AG10803 (cell line): ENCODE measurements at regions not wholly inside any gene's neighbourhood (a gene's known extent, or its start where the extent isn't known, plus 50 kb on each side); places are given as distances from the start of the nearest gene placed in this dataset.
"Not testable (repeated sequence)": the region's sequence is repeated elsewhere in the genome, so short reads cannot be mapped to it uniquely, and the experiment has no call there.

Source experiments
- DNase-seq: peaks from one replicate; pipeline ENCODE4 v3.0.0; 2010; ENCODE audit warnings: low read depth
- H3K4me3 ChIP-seq: 2 replicates; pipeline ENCODE4 v1.5.1; 2011; ENCODE audit warnings: mild to moderate bottlenecking, low read length, control low read depth
- TF ChIP-seq, protein P1 (sequence below): conservative IDR thresholded peaks from 2 replicates; pipeline ENCODE4 v1.5.1; 2011; ENCODE audit warnings: mild to moderate bottlenecking, low read length, control low read depth, inconsistent platforms

DNA sequence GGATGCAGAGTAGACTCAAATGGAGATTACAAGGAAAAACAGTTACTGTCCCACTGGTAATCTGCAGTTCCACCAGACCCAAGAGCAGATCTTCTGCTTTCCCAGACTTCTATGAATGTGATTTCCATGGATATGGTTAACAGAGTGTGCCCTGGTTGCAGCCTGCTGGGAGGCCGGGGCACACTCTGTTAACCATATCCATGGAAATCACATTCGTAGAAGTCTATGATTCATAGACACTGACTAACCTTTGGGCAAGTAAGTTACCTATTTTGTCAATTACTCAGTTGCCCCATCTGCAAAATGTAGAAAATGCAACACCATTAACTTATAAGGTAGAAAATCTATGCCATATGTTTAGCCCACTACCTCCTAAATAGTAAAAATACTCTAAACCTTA is 443.1 kb upstream of the PITX2 start:
- no peak overlapping the region for H3K4me3 ChIP-seq
- peak; percentile 11 for DNase-seq
- TF ChIP-seq, protein P1, sequence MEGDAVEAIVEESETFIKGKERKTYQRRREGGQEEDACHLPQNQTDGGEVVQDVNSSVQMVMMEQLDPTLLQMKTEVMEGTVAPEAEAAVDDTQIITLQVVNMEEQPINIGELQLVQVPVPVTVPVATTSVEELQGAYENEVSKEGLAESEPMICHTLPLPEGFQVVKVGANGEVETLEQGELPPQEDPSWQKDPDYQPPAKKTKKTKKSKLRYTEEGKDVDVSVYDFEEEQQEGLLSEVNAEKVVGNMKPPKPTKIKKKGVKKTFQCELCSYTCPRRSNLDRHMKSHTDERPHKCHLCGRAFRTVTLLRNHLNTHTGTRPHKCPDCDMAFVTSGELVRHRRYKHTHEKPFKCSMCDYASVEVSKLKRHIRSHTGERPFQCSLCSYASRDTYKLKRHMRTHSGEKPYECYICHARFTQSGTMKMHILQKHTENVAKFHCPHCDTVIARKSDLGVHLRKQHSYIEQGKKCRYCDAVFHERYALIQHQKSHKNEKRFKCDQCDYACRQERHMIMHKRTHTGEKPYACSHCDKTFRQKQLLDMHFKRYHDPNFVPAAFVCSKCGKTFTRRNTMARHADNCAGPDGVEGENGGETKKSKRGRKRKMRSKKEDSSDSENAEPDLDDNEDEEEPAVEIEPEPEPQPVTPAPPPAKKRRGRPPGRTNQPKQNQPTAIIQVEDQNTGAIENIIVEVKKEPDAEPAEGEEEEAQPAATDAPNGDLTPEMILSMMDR, result no peak

DNA sequence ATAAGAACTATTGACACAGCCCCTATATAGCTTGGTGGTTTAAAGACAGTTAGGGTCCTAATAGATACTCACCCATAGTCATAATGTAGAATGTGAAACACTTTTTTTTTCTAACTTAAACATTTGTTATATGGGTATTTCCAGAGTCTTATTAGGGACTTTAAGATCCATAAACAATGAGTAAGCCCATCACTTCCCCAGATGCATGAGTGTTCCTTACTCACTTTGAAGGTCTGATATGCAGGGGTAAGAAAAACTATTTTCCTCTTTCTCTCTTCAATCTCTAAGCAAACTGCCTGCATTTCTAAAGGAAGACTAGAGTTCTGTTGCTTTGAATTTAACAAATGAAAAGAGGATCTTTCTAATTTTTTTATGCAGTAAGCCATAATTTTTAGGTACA is 443.6 kb upstream of the PITX2 start:
- TF ChIP-seq, protein P1, result no peak
- DNase-seq, result peak; percentile 13
- H3K4me3 ChIP-seq, result no peak overlapping the region

DNA sequence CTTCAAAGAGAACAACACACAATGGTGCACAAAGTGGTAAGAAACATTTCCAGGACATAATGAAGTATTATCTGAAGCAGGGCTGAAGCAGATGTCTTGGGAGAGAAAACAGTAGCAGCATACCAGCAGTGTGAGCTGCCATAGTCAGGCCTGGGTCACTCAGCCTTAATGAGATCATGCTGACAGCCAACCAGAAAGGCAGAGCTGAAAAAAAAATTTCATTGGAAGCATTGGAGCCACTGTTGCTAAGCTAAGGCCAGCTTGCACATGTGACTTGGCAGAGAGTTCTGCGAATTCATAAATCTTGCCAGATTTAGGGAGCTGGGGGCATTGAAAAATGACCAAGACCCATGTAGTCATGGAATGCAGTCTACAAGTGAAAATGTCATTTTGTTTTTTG is 444.0 kb upstream of the PITX2 start:
- TF ChIP-seq, protein P1, result no peak
- DNase-seq, result peak; percentile 67
- H3K4me3 ChIP-seq, result no peak overlapping the region

DNA sequence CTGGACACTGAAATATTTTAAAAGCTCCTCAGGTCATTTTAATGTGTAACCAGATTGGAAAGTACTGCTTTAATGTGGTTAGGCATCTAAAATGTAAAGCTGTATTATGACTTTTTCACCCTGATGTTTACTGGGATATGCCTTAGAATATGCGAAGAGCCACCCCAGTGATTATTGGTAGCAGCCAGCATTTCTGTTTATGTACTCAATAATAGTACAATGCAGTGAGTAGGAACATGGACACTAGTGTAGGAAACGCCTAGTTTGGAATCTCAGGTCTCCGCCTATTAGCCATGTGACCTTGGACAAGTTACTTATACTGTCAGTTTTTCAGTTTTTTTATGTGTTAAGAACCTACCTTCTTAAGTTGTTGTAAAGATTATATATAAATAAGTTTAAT is 446.0 kb upstream of the PITX2 start:
- no peak overlapping the region for H3K4me3 ChIP-seq
- no peak for DNase-seq
- TF ChIP-seq, protein P1, result no peak

DNA sequence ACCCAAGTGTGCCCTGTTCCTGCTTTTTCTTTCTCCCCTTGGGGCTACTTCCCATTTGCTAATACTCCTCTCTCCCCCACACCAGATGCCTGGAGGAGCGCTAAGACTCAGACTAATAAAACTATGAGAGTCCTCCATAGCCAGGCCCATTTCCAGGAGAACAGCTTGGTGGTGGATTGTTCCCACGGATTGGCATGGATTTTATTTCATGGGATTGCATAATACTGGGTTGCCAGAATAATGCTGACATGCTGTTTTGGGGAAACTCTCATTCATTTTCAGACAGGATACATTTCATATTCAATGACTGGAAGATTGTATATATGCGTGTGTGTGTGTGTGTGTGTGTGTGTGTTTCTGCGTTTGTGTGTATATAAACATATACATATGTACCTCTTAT is 447.5 kb upstream of the PITX2 start:
- no peak overlapping the region for H3K4me3 ChIP-seq
- DNase-seq, result peak; percentile 69
- TF ChIP-seq, protein P1, result no peak

DNA sequence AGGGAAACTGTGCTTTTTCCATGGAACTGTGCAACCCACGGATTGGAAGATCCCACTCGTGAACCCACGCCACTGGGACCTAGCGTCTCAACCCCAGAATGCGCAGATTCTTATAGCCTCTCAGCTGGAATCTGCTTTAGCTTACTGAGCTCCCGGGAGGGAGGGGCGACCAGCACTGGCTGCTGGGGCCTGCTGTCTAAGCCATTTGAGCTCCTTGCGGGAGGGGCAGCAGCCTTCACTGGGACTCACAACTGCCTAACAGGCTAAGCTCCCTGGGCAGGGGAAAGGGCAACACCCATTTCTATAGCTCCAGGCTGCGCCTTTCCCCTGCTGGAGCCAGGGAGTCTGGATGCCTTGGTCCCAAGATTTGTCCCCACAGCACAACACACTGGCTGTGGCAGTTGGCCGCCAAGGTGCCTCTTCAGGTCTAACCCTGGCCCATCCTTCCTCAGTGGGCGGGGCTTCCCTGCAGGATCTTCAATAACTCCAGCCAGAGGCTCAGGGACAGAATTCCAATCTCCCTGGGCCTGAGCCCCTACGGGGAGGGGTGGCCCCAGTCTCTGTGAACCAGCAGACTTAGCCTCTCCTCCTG is 451.7 kb upstream of the PITX2 start:
- TF ChIP-seq, protein P1, result no peak
- H3K4me3 ChIP-seq, result no peak overlapping the region

DNA sequence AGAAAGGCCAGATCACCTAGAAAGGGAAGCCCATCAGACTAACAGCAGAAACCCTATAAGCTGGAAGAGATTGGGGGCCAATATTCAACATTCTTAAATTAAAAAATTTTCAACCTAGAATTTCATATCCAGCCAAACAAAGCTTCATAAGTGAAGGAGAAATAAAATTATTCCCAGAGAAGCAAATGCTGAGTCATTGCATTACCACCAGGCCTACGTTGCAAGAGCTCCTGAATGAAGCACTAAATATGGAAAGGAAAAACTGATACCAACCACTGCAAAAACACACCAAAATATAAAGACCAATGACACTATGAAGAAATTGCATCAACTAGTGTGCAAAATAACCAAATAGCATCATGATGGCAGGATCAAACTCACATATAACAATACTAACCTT is 453.4 kb upstream of the PITX2 start:
- H3K4me3 ChIP-seq, DNase-seq: not testable (repeated sequence)

More for the DNA sequence above, 451.7 kb upstream of the PITX2 start:
- no peak for DNase-seq

DNA sequence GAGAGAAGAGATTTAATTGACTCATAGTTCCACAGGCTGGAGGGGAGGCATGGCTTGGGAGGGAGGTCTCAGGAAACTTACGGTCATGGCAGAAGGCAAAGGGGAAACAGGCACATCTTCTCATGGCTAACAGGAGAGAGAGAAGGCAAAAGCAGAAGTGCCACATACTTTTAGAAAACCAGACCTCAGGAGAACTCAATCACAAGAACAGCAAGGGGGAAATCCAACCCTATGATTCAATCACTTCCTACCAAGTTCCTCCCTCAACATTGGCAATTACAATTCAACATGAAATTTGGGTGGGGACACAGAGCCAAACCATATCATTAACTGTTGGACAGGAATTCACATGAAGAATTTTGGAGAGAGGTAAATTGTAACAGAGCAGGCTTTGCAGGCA is 485.3 kb upstream of the PITX2 start:
- TF ChIP-seq, protein P1, result no peak
- no peak overlapping the region for H3K4me3 ChIP-seq
- DNase-seq, result no peak
